ENCODE measurements at regions not wholly inside any gene's neighbourhood (a gene's known extent, or its start where the extent isn't known, plus 50 kb on each side); places are given as distances from the start of the nearest gene placed in this dataset.

DNA sequence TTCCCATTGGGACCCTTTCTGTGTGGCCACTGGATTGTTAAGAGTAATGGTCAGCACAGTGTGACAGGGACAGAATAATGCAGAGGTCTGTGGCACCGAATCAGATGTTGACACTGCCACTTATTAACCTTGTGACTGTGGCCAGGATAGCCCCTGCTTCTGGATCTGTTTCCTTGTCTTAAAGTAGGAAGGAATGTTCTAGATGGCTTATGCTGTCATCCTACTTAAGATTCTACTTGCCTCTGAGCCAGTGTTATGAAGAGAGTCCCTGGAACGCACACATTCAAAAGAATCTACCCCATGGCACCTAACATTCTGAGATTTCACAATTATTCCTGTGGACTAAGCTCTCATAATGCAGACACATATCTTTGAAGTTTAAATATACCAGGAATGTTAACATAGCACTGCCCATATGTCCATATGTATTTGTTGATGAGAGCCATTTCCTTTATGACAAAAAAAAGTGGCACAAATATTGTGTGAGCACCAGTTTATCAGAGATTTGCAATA is 612.7 kb downstream of the TLR4 start:
- TF ChIP-seq, protein P1, sequence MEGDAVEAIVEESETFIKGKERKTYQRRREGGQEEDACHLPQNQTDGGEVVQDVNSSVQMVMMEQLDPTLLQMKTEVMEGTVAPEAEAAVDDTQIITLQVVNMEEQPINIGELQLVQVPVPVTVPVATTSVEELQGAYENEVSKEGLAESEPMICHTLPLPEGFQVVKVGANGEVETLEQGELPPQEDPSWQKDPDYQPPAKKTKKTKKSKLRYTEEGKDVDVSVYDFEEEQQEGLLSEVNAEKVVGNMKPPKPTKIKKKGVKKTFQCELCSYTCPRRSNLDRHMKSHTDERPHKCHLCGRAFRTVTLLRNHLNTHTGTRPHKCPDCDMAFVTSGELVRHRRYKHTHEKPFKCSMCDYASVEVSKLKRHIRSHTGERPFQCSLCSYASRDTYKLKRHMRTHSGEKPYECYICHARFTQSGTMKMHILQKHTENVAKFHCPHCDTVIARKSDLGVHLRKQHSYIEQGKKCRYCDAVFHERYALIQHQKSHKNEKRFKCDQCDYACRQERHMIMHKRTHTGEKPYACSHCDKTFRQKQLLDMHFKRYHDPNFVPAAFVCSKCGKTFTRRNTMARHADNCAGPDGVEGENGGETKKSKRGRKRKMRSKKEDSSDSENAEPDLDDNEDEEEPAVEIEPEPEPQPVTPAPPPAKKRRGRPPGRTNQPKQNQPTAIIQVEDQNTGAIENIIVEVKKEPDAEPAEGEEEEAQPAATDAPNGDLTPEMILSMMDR (IDR thresholded peaks at IDR 0.05) = no peak
- no peak for TF ChIP-seq EZH2 (IDR thresholded peaks at IDR 0.05)
- TF ChIP-seq EZH2phosphoT487 (IDR thresholded peaks at IDR 0.05) = no peak
